RWPE2 (cell line): ENCODE measurements at regions not wholly inside any gene's neighbourhood (a gene's known extent, or its start where the extent isn't known, plus 50 kb on each side); places are given as distances from the start of the nearest gene placed in this dataset.

ENCODE experiments used
- ATAC-seq: fragments of 200-7000 bp; cut with Tn5 transposase; 3 replicates; pipeline ENCODE4 v1.9.1; 2021; ENCODE audit warnings: low read depth
- DNase-seq: peaks from one replicate; pipeline ENCODE4 v3.0.0-alpha.2; 2020; ENCODE audit warnings: low spot score
- H3K27ac ChIP-seq: fragments of 450-650 bp; 2 replicates; pipeline ENCODE4 v1.5.1; 2017; ENCODE audit warnings: mild to moderate bottlenecking; ENCODE audit not compliant: poor library complexity, severe bottlenecking
- H3K27me3 ChIP-seq: fragments of 250-450 bp; sonication (Bioruptor Pico); 2 replicates; pipeline ENCODE4 v1.5.1; 2021; ENCODE audit warnings: mild to moderate bottlenecking, moderate library complexity; ENCODE audit not compliant: insufficient read depth, poor library complexity, severe bottlenecking
- H3K36me3 ChIP-seq: fragments of 250-450 bp; sonication (Bioruptor Pico); 2 replicates; pipeline ENCODE4 v1.5.1; 2020; ENCODE audit warnings: low read depth, mild to moderate bottlenecking, moderate library complexity
- H3K4me1 ChIP-seq: fragments of 250-450 bp; sonication (Bioruptor Pico); 2 replicates; pipeline ENCODE4 v1.5.1; 2021; ENCODE audit warnings: mild to moderate bottlenecking, moderate library complexity; ENCODE audit not compliant: insufficient read depth, poor library complexity, severe bottlenecking
- H3K4me3 ChIP-seq: fragments of 250-450 bp; sonication (Bioruptor Pico); 2 replicates; pipeline ENCODE4 v1.5.1; 2021; ENCODE audit warnings: mild to moderate bottlenecking, moderate library complexity; ENCODE audit not compliant: severe bottlenecking
- H3K9me3 ChIP-seq: fragments of 250-450 bp; sonication (Bioruptor Pico); 2 replicates; pipeline ENCODE4 v1.5.1; 2021; ENCODE audit warnings: mild to moderate bottlenecking, moderate library complexity; ENCODE audit not compliant: severe bottlenecking
- CTCF ChIP-seq: fragments of 450-650 bp; IDR thresholded peaks from one replicate; pipeline ENCODE4 v1.5.1; 2017; ENCODE audit warnings: mild to moderate bottlenecking, moderate library complexity; ENCODE audit not compliant: poor library complexity, severe bottlenecking

- DNase-seq (no peak), ATAC-seq (no peak)
- Histone ChIP-seq H3K4me3 (no peak overlapping the region), H3K36me3 (no peaks in the 10 kb centered on the region), H3K4me1 (no peaks in the 10 kb centered on the region), H3K9me3 (no peaks in the 10 kb centered on the region), H3K27ac (no peak overlapping the region), H3K27me3 (no peaks in the 10 kb centered on the region)
- no peak for TF ChIP-seq CTCF
Measured at GRCh38 chr10:52853704-52854103, 81.1 kb upstream of the MBL2 start.

- Histone ChIP-seq H3K27me3 (no peaks in the 10 kb centered on the region), H3K4me1 (no peaks in the 10 kb centered on the region), H3K27ac (no peak overlapping the region), H3K36me3 (no peaks in the 10 kb centered on the region), H3K9me3 (no peaks in the 10 kb centered on the region), H3K4me3 (no peak overlapping the region)
- ATAC-seq (no peak), DNase-seq (no peak)
- TF ChIP-seq CTCF = no peak
Measured at GRCh38 chr10:52836816-52837215, 64.2 kb upstream of the MBL2 start.
